ENCODE measurements at regions not wholly inside any gene's neighbourhood (a gene's known extent, or its start where the extent isn't known, plus 50 kb on each side); places are given as distances from the start of the nearest gene placed in this dataset.

DNA sequence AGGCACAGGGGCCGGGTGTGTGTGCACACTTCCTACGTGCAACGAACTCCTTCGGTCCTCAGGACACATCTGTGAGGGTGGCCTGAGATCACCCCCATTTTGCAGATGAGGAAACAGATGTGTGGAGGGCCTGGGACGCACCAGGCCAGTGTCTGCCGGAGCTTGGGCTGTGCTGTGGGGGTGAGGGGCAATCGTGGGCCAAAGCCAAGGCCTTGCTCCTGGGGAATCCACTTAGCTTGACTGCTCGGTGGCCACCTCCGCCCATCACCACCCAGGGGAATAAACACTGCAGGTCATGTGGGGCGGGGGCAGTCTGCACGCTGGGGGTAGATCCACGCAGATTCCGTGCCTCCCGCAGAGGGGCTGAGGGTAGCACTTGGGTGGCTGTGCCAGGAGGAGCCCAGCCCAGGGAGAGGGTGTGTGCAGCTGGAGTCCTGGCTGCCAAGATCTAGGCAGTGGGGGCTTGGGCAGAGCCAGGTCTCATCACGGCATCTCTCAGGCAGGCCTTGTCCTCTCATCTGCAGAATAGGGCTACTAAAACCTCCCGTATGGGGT, 70.8 kb upstream of the EN2 start:
- no peak for TF ChIP-seq POLR2A (IDR thresholded peaks at IDR 0.05)
- TF ChIP-seq, protein P1, sequence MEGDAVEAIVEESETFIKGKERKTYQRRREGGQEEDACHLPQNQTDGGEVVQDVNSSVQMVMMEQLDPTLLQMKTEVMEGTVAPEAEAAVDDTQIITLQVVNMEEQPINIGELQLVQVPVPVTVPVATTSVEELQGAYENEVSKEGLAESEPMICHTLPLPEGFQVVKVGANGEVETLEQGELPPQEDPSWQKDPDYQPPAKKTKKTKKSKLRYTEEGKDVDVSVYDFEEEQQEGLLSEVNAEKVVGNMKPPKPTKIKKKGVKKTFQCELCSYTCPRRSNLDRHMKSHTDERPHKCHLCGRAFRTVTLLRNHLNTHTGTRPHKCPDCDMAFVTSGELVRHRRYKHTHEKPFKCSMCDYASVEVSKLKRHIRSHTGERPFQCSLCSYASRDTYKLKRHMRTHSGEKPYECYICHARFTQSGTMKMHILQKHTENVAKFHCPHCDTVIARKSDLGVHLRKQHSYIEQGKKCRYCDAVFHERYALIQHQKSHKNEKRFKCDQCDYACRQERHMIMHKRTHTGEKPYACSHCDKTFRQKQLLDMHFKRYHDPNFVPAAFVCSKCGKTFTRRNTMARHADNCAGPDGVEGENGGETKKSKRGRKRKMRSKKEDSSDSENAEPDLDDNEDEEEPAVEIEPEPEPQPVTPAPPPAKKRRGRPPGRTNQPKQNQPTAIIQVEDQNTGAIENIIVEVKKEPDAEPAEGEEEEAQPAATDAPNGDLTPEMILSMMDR (IDR thresholded peaks at IDR 0.05): no peak
